Brain microvascular endothelial cell (primary cell): ENCODE measurements at regions not wholly inside any gene's neighbourhood (a gene's known extent, or its start where the extent isn't known, plus 50 kb on each side); places are given as distances from the start of the nearest gene placed in this dataset.

Experiments
- DNase-seq: peaks from one replicate; pipeline ENCODE4 v3.0.0-alpha.2; 2020
- H3K27ac ChIP-seq: fragments of 250-450 bp; sonication (Bioruptor Pico); 2 replicates; pipeline ENCODE4 v1.5.1; 2020; ENCODE audit warnings: mild to moderate bottlenecking, moderate library complexity
- H3K27me3 ChIP-seq: fragments of 250-450 bp; sonication (Bioruptor Pico); replicated peaks from 2 replicates; pipeline ENCODE4 v1.5.1; 2020; ENCODE audit warnings: mild to moderate bottlenecking
- H3K36me3 ChIP-seq: fragments of 250-450 bp; sonication (Bioruptor Pico); replicated peaks from 2 replicates; pipeline ENCODE4 v1.5.1; 2020; ENCODE audit warnings: mild to moderate bottlenecking
- H3K4me3 ChIP-seq: 2 replicates; pipeline ENCODE4 v1.5.1; 2011; ENCODE audit warnings: low read depth, mild to moderate bottlenecking, control low read depth, low read length, moderate library complexity
- in situ Hi-C: cut with HindIII; loops from 2 replicates; pipeline ENCODE4 v1.10.0; 2017; ENCODE audit warnings: low sequenced_read_pairs, low pct_ligation_motif_present
- TF ChIP-seq, protein P1 (sequence below): IDR thresholded peaks from 2 replicates; pipeline ENCODE4 v1.5.1; 2011; ENCODE audit warnings: low read depth, mild to moderate bottlenecking, moderate library complexity, low read length, control low read depth, inconsistent platforms; ENCODE audit errors: missing control alignments

GRCh38 chrX:116009861-116010710 is 160.5 kb upstream of the AGTR2 start:
- in situ Hi-C loops: no loop called here
- no peak for DNase-seq
- Histone ChIP-seq H3K36me3 (no peaks in the 10 kb centered on the region), H3K27ac (no peak overlapping the region), H3K4me3 (no peak overlapping the region), H3K27me3 (peaks cover 5% of the 10 kb centered on the region)
- TF ChIP-seq, protein P1, sequence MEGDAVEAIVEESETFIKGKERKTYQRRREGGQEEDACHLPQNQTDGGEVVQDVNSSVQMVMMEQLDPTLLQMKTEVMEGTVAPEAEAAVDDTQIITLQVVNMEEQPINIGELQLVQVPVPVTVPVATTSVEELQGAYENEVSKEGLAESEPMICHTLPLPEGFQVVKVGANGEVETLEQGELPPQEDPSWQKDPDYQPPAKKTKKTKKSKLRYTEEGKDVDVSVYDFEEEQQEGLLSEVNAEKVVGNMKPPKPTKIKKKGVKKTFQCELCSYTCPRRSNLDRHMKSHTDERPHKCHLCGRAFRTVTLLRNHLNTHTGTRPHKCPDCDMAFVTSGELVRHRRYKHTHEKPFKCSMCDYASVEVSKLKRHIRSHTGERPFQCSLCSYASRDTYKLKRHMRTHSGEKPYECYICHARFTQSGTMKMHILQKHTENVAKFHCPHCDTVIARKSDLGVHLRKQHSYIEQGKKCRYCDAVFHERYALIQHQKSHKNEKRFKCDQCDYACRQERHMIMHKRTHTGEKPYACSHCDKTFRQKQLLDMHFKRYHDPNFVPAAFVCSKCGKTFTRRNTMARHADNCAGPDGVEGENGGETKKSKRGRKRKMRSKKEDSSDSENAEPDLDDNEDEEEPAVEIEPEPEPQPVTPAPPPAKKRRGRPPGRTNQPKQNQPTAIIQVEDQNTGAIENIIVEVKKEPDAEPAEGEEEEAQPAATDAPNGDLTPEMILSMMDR: no peak

DNA sequence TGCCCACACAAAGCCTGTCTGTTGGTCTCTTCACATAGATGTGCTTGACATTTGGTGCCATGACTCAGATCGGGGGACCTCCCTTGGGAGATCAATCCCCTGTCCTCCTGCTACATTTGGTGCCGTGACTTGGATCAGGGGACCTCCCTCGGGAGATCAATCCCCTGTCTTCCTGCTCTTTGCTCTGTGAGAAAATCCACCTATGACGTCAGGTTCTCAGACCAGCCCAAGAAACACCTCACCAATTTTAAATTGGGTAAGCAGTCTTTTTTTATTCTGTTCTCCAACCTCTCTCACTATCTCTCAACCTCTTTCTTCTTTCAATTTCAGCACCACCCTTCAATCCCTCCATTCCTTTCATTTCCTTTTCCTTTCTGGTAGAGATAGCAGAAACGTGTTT is 159.6 kb upstream of the AGTR2 start:
- Histone ChIP-seq H3K27me3 (peaks cover 5% of the 10 kb centered on the region), H3K4me3 (no peak overlapping the region), H3K36me3 (no peaks in the 10 kb centered on the region), H3K27ac (no peak overlapping the region)
- in situ Hi-C loops: no loop called here
- TF ChIP-seq, protein P1: no peak
- no peak for DNase-seq

DNA sequence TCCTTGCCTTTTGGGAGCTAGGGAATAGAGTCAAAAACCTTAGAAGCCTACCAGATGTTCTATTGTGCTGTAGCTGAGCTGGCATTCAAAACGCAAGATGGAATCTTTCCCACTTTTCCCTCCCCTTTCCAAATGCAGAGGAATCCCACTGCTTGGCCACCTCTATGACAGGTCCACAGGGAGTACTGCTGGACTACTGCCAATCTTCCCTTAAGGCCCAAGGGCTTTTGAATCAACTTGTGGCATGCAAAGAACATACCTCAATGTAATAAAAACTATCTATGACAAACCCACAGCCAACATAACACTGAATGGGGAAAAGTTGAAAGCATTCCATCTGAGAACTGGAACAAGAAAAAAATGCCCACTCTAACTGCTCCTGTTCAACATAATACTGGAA is 139.2 kb upstream of the AGTR2 start:
- Histone ChIP-seq H3K4me3 (no peak overlapping the region), H3K36me3 (no peaks in the 10 kb centered on the region), H3K27me3 (no peaks in the 10 kb centered on the region), H3K27ac (no peak overlapping the region)
- no peak for DNase-seq
- in situ Hi-C loops: no loop called here
- TF ChIP-seq, protein P1: no peak
